BJ (cell line): ENCODE measurements at regions not wholly inside any gene's neighbourhood (a gene's known extent, or its start where the extent isn't known, plus 50 kb on each side); places are given as distances from the start of the nearest gene placed in this dataset.

Experiments used
- CTCF ChIA-PET: fragments of 350-600 bp; formaldehyde crosslinking; extraction: SDS; loops from one replicate; lab custom pipeline; 2021; ENCODE audit warnings: antibody characterized with exemption, inconsistent platforms; lab: Yijun Ruan, JAX
- POLR2A ChIA-PET: fragments of 300-600 bp; sonication (Branson Sonifier 250); formaldehyde crosslinking; extraction: SDS; loops from one replicate; lab custom pipeline; 2021; ENCODE audit warnings: antibody characterized with exemption; lab: Charles Lee
- DNase-seq: peaks from one replicate; pipeline ENCODE4 v3.0.0-alpha.2; 2011; ENCODE audit warnings: low read depth
- H3K27me3 ChIP-seq: 2 replicates; pipeline ENCODE4 v1.6.0; 2011; ENCODE audit warnings: low read length; ENCODE audit not compliant: control insufficient read depth, insufficient read depth
- H3K36me3 ChIP-seq: 2 replicates; pipeline ENCODE4 v1.5.1; 2011; ENCODE audit warnings: low read length; ENCODE audit not compliant: control insufficient read depth, insufficient read depth
- H3K4me3 ChIP-seq: 2 replicates; pipeline ENCODE4 v1.5.1; 2011; ENCODE audit warnings: low read depth, mild to moderate bottlenecking, control low read depth, low read length
- CTCF ChIP-seq: IDR thresholded peaks from 2 replicates; pipeline ENCODE4 v1.5.1; 2011; ENCODE audit warnings: low read depth, mild to moderate bottlenecking, control low read depth, inconsistent platforms, low read length, moderate library complexity; ENCODE audit not compliant: insufficient read depth

- Histone ChIP-seq H3K4me3 (no peak overlapping the region), H3K36me3 (no peaks in the 10 kb centered on the region), H3K27me3 (no peaks in the 10 kb centered on the region)
- ChIA-PET CTCF (no interaction called here), POLR2A (no interaction called here)
- no peak for TF ChIP-seq CTCF
- no peak for DNase-seq
Measured at GRCh38 chr9:13674926-13675637, 395.6 kb upstream of the MPDZ start.

- POLR2A ChIA-PET: no interaction called here
- Histone ChIP-seq H3K4me3 (no peak overlapping the region), H3K27me3 (no peaks in the 10 kb centered on the region), H3K36me3 (no peaks in the 10 kb centered on the region)
- DNase-seq: no peak
- TF ChIP-seq CTCF: no peak
- CTCF ChIA-PET: no interaction called here
Measured at GRCh38 chr9:13673348-13673747, 393.9 kb upstream of the MPDZ start.

DNA sequence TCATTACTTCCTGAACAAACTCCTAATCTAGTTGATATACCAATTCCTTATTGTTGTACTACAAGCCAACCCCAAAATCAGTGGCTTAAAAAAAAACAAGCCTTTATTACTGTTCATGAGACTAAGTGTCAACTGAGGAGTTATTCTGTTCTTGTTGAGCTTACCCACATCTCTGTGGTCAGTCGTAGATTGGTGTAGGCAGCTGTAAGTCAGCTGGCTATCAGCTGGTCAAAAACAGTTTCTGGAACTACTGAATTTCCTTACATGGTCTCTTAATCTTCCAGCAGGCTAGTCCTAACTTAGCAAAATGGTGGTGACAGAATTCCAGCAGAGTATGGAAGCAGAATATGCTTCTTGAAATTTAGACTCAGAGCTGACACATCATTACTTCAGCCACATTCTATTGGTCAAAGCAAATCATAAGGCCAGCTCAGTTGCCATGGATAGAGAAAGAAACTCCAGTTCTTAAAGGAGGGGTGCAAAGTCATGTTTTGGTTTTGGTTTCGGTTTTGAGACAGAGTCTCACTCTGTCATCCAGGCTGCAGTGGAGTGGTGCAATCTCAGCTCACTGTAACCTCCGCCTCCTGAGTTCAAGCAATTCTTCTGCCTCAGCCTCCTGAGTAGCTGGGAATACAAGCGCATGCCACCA, 386.1 kb upstream of the MPDZ start:
- ChIA-PET POLR2A (no interaction called here), CTCF (no interaction called here)
- no peak for TF ChIP-seq CTCF
- Histone ChIP-seq H3K27me3 (no peaks in the 10 kb centered on the region), H3K36me3 (no peaks in the 10 kb centered on the region), H3K4me3 (no peak overlapping the region)
- no peak for DNase-seq

DNA sequence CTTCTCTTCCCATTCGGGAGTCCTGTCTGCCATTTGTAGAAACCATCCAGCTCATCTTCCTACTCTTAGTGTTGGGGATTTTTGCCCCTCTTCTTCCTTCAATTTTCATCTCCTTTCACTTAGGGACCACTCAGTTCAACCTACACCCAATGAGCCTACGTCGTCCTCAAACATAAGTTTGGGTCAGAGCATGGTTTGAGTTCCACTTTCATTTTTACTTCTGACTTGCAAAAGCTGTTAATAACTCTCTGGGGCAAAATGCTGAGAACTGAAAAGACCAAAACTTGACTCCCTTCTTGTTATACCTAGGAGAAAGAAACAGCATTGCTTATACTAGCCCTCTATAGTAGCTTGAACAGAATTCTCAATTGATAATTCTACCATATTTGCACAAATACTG, 381.5 kb upstream of the MPDZ start:
- CTCF ChIA-PET: no interaction called here
- DNase-seq: no peak
- Histone ChIP-seq H3K4me3 (no peak overlapping the region), H3K36me3 (no peaks in the 10 kb centered on the region), H3K27me3 (no peaks in the 10 kb centered on the region)
- TF ChIP-seq CTCF: no peak
- POLR2A ChIA-PET: no interaction called here

GRCh38 chr9:13651969-13652663, 372.6 kb upstream of the MPDZ start:
- Histone ChIP-seq H3K36me3 (no peaks in the 10 kb centered on the region), H3K27me3 (no peaks in the 10 kb centered on the region), H3K4me3 (no peak overlapping the region)
- no peak for TF ChIP-seq CTCF
- DNase-seq: no peak
- ChIA-PET POLR2A (interaction anchor here (0.6 kb wide), 1 partner anchor 401 kb away, joined by 3 read pairs; no protein-coding TSS in a partner anchor), CTCF (no interaction called here)
